HEK293T (cell line): ENCODE measurements at regions not wholly inside any gene's neighbourhood (a gene's known extent, or its start where the extent isn't known, plus 50 kb on each side); places are given as distances from the start of the nearest gene placed in this dataset.

Experiments used
- CTCF ChIA-PET: fragments of 350-600 bp; formaldehyde crosslinking; extraction: SDS; loops from one replicate; lab custom pipeline; 2021; ENCODE audit warnings: antibody characterized with exemption, inconsistent platforms; lab: Yijun Ruan, JAX
- POLR2A ChIA-PET: fragments of 350-600 bp; formaldehyde crosslinking; extraction: SDS; loops from one replicate; lab custom pipeline; 2020; ENCODE audit warnings: antibody characterized with exemption, inconsistent platforms; lab: Yijun Ruan, JAX
- DNase-seq: peaks from one replicate; pipeline ENCODE4 v3.0.0; 2012; ENCODE audit warnings: mixed read lengths; ENCODE audit errors: extremely low spot score
- ARNT ChIP-seq: fragments of 450-650 bp; IDR thresholded peaks from 2 replicates; pipeline ENCODE4 v1.6.1; 2017; ENCODE audit warnings: mild to moderate bottlenecking
- BHLHE40 ChIP-seq: fragments of 450-650 bp; IDR thresholded peaks from 2 replicates; pipeline ENCODE4 v1.6.1; 2016; ENCODE audit warnings: mild to moderate bottlenecking, moderate library complexity, borderline replicate concordance
- CTBP1 ChIP-seq: fragments of 450-650 bp; IDR thresholded peaks from 2 replicates; pipeline ENCODE4 v1.6.1; 2016; ENCODE audit warnings: borderline replicate concordance
- ELF4 ChIP-seq: fragments of 450-650 bp; IDR thresholded peaks from 2 replicates; pipeline ENCODE4 v1.6.1; 2017; ENCODE audit warnings: antibody characterized with exemption
- FOXA1 ChIP-seq: fragments of 450-650 bp; IDR thresholded peaks from 2 replicates; pipeline ENCODE4 v1.6.1; 2016; ENCODE audit warnings: mild to moderate bottlenecking
- FOXK2 ChIP-seq: fragments of 450-650 bp; IDR thresholded peaks from 2 replicates; pipeline ENCODE4 v1.6.1; 2016; ENCODE audit warnings: mild to moderate bottlenecking
- FOXM1 ChIP-seq: fragments of 450-650 bp; IDR thresholded peaks from 2 replicates; pipeline ENCODE4 v1.6.1; 2017; ENCODE audit warnings: mild to moderate bottlenecking, borderline replicate concordance
- HDGF ChIP-seq: fragments of 450-650 bp; IDR thresholded peaks from 2 replicates; pipeline ENCODE4 v1.6.1; 2017; ENCODE audit warnings: antibody characterized with exemption, borderline replicate concordance
- L3MBTL2 ChIP-seq: fragments of 450-650 bp; conservative IDR thresholded peaks from 2 replicates; pipeline ENCODE4 v1.6.1; 2016; ENCODE audit warnings: mild to moderate bottlenecking
- LEF1 ChIP-seq: fragments of 450-650 bp; IDR thresholded peaks from 2 replicates; pipeline ENCODE4 v1.6.1; 2017; ENCODE audit warnings: mild to moderate bottlenecking, borderline replicate concordance
- NFRKB ChIP-seq: fragments of 450-650 bp; IDR thresholded peaks from 2 replicates; pipeline ENCODE4 v1.6.1; 2016; ENCODE audit warnings: mild to moderate bottlenecking, moderate library complexity
- PKNOX1 ChIP-seq: fragments of 450-650 bp; IDR thresholded peaks from 2 replicates; pipeline ENCODE4 v1.6.1; 2016
- SP1 ChIP-seq: fragments of 450-650 bp; IDR thresholded peaks from 2 replicates; pipeline ENCODE4 v1.6.1; 2017
- SUZ12 ChIP-seq: fragments of 450-650 bp; IDR thresholded peaks from 2 replicates; pipeline ENCODE4 v1.6.1; 2016; ENCODE audit warnings: mild to moderate bottlenecking
- TARDBP ChIP-seq: fragments of 450-650 bp; IDR thresholded peaks from 2 replicates; pipeline ENCODE4 v1.6.1; 2016
- ZNF384 ChIP-seq: fragments of 450-650 bp; IDR thresholded peaks from 2 replicates; pipeline ENCODE4 v1.6.1; 2016

- no peak for DNase-seq
- ChIA-PET CTCF (no interaction called here), POLR2A (interaction anchor here (1.3 kb wide), 1 partner anchor 52 kb away, joined by 3 read pairs; the partner anchor contains the start of gene PNRC1)
- TF ChIP-seq ELF4 (no peak), FOXK2 (no peak), HDGF (no peak), SUZ12 (no peak), PKNOX1 (no peak), L3MBTL2 (no peak), SP1 (no peak), TARDBP (no peak), NFRKB (no peak), FOXA1 (no peak), CTBP1 (no peak), LEF1 (no peak), ZNF384 (no peak), FOXM1 (no peak), ARNT (no peak), BHLHE40 (no peak)
Observed at GRCh38 chr6:89028774-89029173, 51.8 kb upstream of the PNRC1 start.

- TF ChIP-seq SP1 (no peak), FOXM1 (no peak)
- DNase-seq, result no peak
- POLR2A ChIA-PET, result interaction anchor here (1.0 to 1.3 kb wide), 2 partner anchors 53 to 117 kb away, joined by 3 read pairs; partner anchors contain the start of gene PNRC1
- CTCF ChIA-PET, result interaction anchor here (0.6 to 0.7 kb wide), 2 partner anchors 45 to 116 kb away, joined by 3 read pairs; no protein-coding TSS in a partner anchor
Observed at GRCh38 chr6:89027756-89028155, 52.8 kb upstream of the PNRC1 start.

- CTCF ChIA-PET, result interaction anchor here (1.1 kb wide), 1 partner anchor 44 kb away, joined by 4 read pairs; no protein-coding TSS in a partner anchor
- POLR2A ChIA-PET, result no interaction called here
- no peak for DNase-seq
- TF ChIP-seq TARDBP (no peak), FOXM1 (no peak), NFRKB (no peak), SUZ12 (no peak), SP1 (no peak), L3MBTL2 (no peak), ELF4 (no peak), FOXA1 (no peak), HDGF (no peak), CTBP1 (no peak), LEF1 (no peak), PKNOX1 (no peak), ZNF384 (no peak), ARNT (no peak), BHLHE40 (no peak), FOXK2 (no peak)
Observed at GRCh38 chr6:89026151-89026550, 54.4 kb upstream of the PNRC1 start.

GRCh38 chr6:89025633-89026032 is 54.9 kb upstream of the PNRC1 start:
- ChIA-PET CTCF (no interaction called here), POLR2A (no interaction called here)
- DNase-seq, result no peak
- TF ChIP-seq SP1 (no peak), ARNT (no peak), FOXA1 (no peak), NFRKB (no peak)

GRCh38 chr6:89024456-89024855 is 56.1 kb upstream of the PNRC1 start:
- ChIA-PET CTCF (no interaction called here), POLR2A (no interaction called here)
- TF ChIP-seq TARDBP (no peak), SP1 (no peak), HDGF (no peak), CTBP1 (no peak), ELF4 (no peak), FOXK2 (no peak), FOXM1 (no peak), NFRKB (no peak), L3MBTL2 (no peak), SUZ12 (no peak), FOXA1 (no peak), ARNT (no peak), LEF1 (no peak), PKNOX1 (no peak), ZNF384 (no peak), BHLHE40 (no peak)
- no peak for DNase-seq

- CTCF ChIA-PET, result interaction anchor here (1.4 kb wide), 1 partner anchor 41 kb away, joined by 3 read pairs; no protein-coding TSS in a partner anchor
- POLR2A ChIA-PET, result interaction anchor here (0.6 to 1.0 kb wide), 2 partner anchors 57 to 58 kb away, joined by 3 read pairs; partner anchors contain the start of gene PNRC1
- DNase-seq, result no peak
- TF ChIP-seq BHLHE40, result no peak
- TF ChIP-seq LEF1, result no peak
- TF ChIP-seq FOXK2, result no peak
- no peak for TF ChIP-seq ZNF384
- no peak for TF ChIP-seq SP1
- no peak for TF ChIP-seq FOXM1
- no peak for TF ChIP-seq L3MBTL2
- no peak for TF ChIP-seq PKNOX1
- no peak for TF ChIP-seq SUZ12
- no peak for TF ChIP-seq CTBP1
- no peak for TF ChIP-seq NFRKB
- no peak for TF ChIP-seq TARDBP
- TF ChIP-seq FOXA1, result no peak
- TF ChIP-seq HDGF, result no peak
- no peak for TF ChIP-seq ARNT
- TF ChIP-seq ELF4, result no peak
Observed at GRCh38 chr6:89023591-89024441, 56.7 kb upstream of the PNRC1 start.
